ENCODE measurements at regions not wholly inside any gene's neighbourhood (a gene's known extent, or its start where the extent isn't known, plus 50 kb on each side); places are given as distances from the start of the nearest gene placed in this dataset.
A peak's percentile ranks its signal among the peaks of the same experiment; 100 is the strongest.

DNA sequence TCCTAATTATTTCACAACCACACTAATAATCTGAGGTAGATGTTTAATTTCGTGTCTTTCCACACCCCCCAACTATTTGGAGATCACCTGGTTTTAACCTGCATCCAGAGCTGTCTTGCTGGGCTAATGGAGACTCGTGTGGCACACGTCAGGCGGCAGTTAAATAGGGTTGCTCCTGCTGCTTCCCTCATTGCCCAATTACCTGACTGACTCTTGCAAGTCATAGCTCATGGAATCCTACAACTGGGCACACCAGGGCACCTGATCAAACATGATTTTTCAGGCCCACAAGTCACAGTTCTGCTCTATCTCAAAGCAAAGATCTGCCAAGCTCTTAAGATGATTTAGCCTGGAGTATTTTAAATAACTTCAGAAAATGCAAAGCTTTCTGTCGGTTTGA lies 1430.4 kb upstream of the ACVR2A start (continued):
- TF ChIP-seq ETS1 (IDR thresholded peaks at IDR 0.05) (no peak), ZNF331 (CRISPR knock-in tag; IDR thresholded peaks at IDR 0.05; ENCODE audit: low read depth) (no peak), STAT1 (IDR thresholded peaks at IDR 0.05; ENCODE audit: unreplicated experiment) (no peak), CREB1 (CRISPR knock-in tag; IDR thresholded peaks at IDR 0.05; ENCODE audit: low read depth) (no peak), EZH2 (IDR thresholded peaks at IDR 0.05; ENCODE audit: low read depth, unreplicated experiment) (no peak), ZNF114 (CRISPR knock-in tag; IDR thresholded peaks at IDR 0.05) (no peak), REST (IDR thresholded peaks at IDR 0.05; ENCODE audit: unreplicated experiment) (no peak), POLR2AphosphoS5 (IDR thresholded peaks at IDR 0.05; ENCODE audit: low read depth) (no peak), JUNB (IDR thresholded peaks at IDR 0.05; ENCODE audit: unreplicated experiment) (no peak), NANOG (IDR thresholded peaks at IDR 0.05; ENCODE audit: borderline replicate concordance) (no peak)

- Mint-ChIP-seq H3K9me3 (0 out of 3 replicates have a peak, but pooled peaks cover 6% of the 10 kb centered on the region), H3K4me3 (no peak overlapping the region), H3K4me1 (peaks cover 22% of the 10 kb centered on the region), H3K27me3 (ENCODE audit: insufficient read depth, low read depth, poor library complexity) (no peaks in the 10 kb centered on the region), H3K27ac (no peak overlapping the region), H3K36me3 (ENCODE audit: low read depth) (no peaks in the 10 kb centered on the region; the same call in 2 of the 3 replicates)
- Histone ChIP-seq H3K9me2 (ENCODE audit: insufficient read depth) (peaks cover 4% of the 10 kb centered on the region; the same call in 1 of the 2 replicates), H3K27ac (ENCODE audit: low read depth) (no peak overlapping the region), H3K27me3 (ENCODE audit: insufficient read depth) (no peaks in the 10 kb centered on the region), H3K79me2 (replicated peaks; ENCODE audit: insufficient read depth) (no peaks in the 10 kb centered on the region), H3K36me3 (ENCODE audit: insufficient read depth) (no peaks in the 10 kb centered on the region), H3K4me2 (no peak overlapping the region), H3K4me1 (ENCODE audit: insufficient read depth) (peaks cover 22% of the 10 kb centered on the region), H2AFZ (peak overlapping the region; percentile 88), H3F3A (replicated peaks; ENCODE audit: low read depth) (no peaks in the 10 kb centered on the region), H4K20me1 (replicated peaks; ENCODE audit: insufficient read depth) (no peaks in the 10 kb centered on the region), H3K4me3 (no peak overlapping the region)
- ATAC-seq (no peak; the same call in 2 of the 3 replicates), DNase-seq (ENCODE audit: low spot score) (no peak)
- TF ChIP-seq, protein P1, sequence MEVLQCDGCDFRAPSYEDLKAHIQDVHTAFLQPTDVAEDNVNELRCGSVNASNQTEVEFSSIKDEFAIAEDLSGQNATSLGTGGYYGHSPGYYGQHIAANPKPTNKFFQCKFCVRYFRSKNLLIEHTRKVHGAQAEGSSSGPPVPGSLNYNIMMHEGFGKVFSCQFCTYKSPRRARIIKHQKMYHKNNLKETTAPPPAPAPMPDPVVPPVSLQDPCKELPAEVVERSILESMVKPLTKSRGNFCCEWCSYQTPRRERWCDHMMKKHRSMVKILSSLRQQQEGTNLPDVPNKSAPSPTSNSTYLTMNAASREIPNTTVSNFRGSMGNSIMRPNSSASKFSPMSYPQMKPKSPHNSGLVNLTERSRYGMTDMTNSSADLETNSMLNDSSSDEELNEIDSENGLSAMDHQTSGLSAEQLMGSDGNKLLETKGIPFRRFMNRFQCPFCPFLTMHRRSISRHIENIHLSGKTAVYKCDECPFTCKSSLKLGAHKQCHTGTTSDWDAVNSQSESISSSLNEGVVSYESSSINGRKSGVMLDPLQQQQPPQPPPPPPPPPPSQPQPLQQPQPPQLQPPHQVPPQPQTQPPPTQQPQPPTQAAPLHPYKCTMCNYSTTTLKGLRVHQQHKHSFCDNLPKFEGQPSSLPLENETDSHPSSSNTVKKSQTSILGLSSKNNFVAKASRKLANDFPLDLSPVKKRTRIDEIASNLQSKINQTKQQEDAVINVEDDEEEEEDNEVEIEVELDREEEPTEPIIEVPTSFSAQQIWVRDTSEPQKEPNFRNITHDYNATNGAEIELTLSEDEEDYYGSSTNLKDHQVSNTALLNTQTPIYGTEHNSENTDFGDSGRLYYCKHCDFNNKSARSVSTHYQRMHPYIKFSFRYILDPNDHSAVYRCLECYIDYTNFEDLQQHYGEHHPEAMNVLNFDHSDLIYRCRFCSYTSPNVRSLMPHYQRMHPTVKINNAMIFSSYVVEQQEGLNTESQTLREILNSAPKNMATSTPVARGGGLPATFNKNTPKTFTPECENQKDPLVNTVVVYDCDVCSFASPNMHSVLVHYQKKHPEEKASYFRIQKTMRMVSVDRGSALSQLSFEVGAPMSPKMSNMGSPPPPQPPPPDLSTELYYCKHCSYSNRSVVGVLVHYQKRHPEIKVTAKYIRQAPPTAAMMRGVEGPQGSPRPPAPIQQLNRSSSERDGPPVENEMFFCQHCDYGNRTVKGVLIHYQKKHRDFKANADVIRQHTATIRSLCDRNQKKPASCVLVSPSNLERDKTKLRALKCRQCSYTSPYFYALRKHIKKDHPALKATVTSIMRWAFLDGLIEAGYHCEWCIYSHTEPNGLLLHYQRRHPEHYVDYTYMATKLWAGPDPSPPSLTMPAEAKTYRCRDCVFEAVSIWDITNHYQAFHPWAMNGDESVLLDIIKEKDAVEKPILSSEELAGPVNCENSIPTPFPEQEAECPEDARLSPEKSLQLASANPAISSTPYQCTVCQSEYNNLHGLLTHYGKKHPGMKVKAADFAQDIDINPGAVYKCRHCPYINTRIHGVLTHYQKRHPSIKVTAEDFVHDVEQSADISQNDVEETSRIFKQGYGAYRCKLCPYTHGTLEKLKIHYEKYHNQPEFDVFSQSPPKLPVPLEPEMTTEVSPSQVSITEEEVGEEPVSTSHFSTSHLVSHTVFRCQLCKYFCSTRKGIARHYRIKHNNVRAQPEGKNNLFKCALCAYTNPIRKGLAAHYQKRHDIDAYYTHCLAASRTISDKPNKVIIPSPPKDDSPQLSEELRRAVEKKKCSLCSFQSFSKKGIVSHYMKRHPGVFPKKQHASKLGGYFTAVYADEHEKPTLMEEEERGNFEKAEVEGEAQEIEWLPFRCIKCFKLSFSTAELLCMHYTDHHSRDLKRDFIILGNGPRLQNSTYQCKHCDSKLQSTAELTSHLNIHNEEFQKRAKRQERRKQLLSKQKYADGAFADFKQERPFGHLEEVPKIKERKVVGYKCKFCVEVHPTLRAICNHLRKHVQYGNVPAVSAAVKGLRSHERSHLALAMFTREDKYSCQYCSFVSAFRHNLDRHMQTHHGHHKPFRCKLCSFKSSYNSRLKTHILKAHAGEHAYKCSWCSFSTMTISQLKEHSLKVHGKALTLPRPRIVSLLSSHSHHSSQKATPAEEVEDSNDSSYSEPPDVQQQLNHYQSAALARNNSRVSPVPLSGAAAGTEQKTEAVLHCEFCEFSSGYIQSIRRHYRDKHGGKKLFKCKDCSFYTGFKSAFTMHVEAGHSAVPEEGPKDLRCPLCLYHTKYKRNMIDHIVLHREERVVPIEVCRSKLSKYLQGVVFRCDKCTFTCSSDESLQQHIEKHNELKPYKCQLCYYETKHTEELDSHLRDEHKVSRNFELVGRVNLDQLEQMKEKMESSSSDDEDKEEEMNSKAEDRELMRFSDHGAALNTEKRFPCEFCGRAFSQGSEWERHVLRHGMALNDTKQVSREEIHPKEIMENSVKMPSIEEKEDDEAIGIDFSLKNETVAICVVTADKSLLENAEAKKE (CRISPR knock-in tag; IDR thresholded peaks at IDR 0.05) = no peak
- TF ChIP-seq NANOG (IDR thresholded peaks at IDR 0.05; ENCODE audit: borderline replicate concordance) = no peak
- no peak for TF ChIP-seq CREB1 (CRISPR knock-in tag; IDR thresholded peaks at IDR 0.05; ENCODE audit: low read depth)
- TF ChIP-seq EZH2phosphoT487 (IDR thresholded peaks at IDR 0.05; ENCODE audit: unreplicated experiment) = no peak
- TF ChIP-seq CTCF (conservative IDR thresholded peaks at IDR 0.05; ENCODE audit: low read depth in 2 of 2) = no peak
These were observed 1431.7 kb upstream of the ACVR2A start for GRCh38 chr2:146413086-146413610.

All from GM23338 (cell line).